Natural killer cell (primary cell): ENCODE measurements at regions not wholly inside any gene's neighbourhood (a gene's known extent, or its start where the extent isn't known, plus 50 kb on each side); places are given as distances from the start of the nearest gene placed in this dataset.

Experiments used
- ATAC-seq, 3 donors: fragments of 150-1000 bp in 2 of 3; fragments of 200-7000 bp in 1 of 3; cut with Tn5 transposase; 1 replicate in 1 of 3; 2 replicates in 2 of 3; pipeline ENCODE4 v1.10.0; 2021; ENCODE audit warnings: mild to moderate bottlenecking in 2 of 3, moderate library complexity in 2 of 3
- DNase-seq, 2 donors: peaks; one replicate each; pipeline versions ENCODE4 v3.0.0 to v3.0.0-alpha.2; 2013 to 2021; ENCODE audit warnings: mixed read lengths in 1 of 2
- H3K27ac ChIP-seq: one replicate; pipeline ENCODE4 v1.5.1; 2013; ENCODE audit warnings: mild to moderate bottlenecking, low read length
- H3K27me3 ChIP-seq: one replicate; pipeline ENCODE4 v1.6.1; 2013; ENCODE audit warnings: low read length; ENCODE audit not compliant: control insufficient read depth, insufficient read depth
- H3K36me3 ChIP-seq: one replicate; pipeline ENCODE4 v1.6.1; 2013; ENCODE audit warnings: low read length; ENCODE audit not compliant: control insufficient read depth, insufficient read depth
- H3K4me1 ChIP-seq: one replicate; pipeline ENCODE4 v1.6.1; 2013; ENCODE audit warnings: low read length; ENCODE audit not compliant: control insufficient read depth, insufficient read depth
- H3K4me3 ChIP-seq: one replicate; pipeline ENCODE4 v1.5.1; 2013; ENCODE audit warnings: low read length
- H3K9me3 ChIP-seq: one replicate; pipeline ENCODE4 v1.6.1; 2013; ENCODE audit warnings: low read length; ENCODE audit not compliant: control insufficient read depth, insufficient read depth
- H3K27ac Mint-ChIP-seq, 2 donors: one replicate each; pipeline ENCODE4 v1.8.0; 2022; ENCODE audit warnings: mild to moderate bottlenecking in 2 of 2, mixed read lengths in 2 of 2, moderate library complexity in 1 of 2
- H3K27me3 Mint-ChIP-seq, 2 donors: one replicate each; pipeline ENCODE4 v1.8.0; 2022; ENCODE audit warnings: low read depth in 2 of 2, mixed read lengths in 2 of 2
- H3K36me3 Mint-ChIP-seq: one replicate; pipeline ENCODE4 v1.8.0; 2022; ENCODE audit warnings: mixed read lengths
- H3K4me1 Mint-ChIP-seq, 2 donors: one replicate each; pipeline ENCODE4 v1.8.0; 2022; ENCODE audit warnings: mixed read lengths in 2 of 2
- H3K4me3 Mint-ChIP-seq: one replicate; pipeline ENCODE4 v1.8.0; 2022; ENCODE audit warnings: mild to moderate bottlenecking, moderate library complexity, mixed read lengths
- H3K9me3 Mint-ChIP-seq, 2 donors: one replicate each; pipeline ENCODE4 v1.8.0; 2022; ENCODE audit warnings: mixed read lengths in 2 of 2
- CTCF ChIP-seq: fragments of 200-600 bp; IDR thresholded peaks from one replicate; pipeline ENCODE4 v1.8.0; 2022; ENCODE audit warnings: antibody characterized with exemption
- WGBS: methylation state at CpG from one replicate; pipeline ENCODE4 v1.1.7; 2013; ENCODE audit warnings: missing lambda C conversion rate; ENCODE audit not compliant: insufficient coverage; 5-methylcytosine and 5-hydroxymethylcytosine counted together
- intact Hi-C: fragments of 100-400 bp; cut with micrococcal nuclease; formaldehyde crosslinking; loops from one replicate; pipeline ENCODE4 v1.14.2; 2022

- ATAC-seq, result no peak
- intact Hi-C loops, result no loop called here
- H3K4me1 Mint-ChIP-seq, result no peaks in the 10 kb centered on the region
These were observed 328.2 kb upstream of the SORL1-AS1 start for GRCh38 chr11:121780971-121781370.

GRCh38 chr11:121777056-121777455 lies 324.3 kb upstream of the SORL1-AS1 start:
- H3K9me3 ChIP-seq, result no peaks in the 10 kb centered on the region
- no peaks in the 10 kb centered on the region for H3K36me3 ChIP-seq
- Mint-ChIP-seq H3K36me3 (no peaks in the 10 kb centered on the region), H3K4me1 (no peaks in the 10 kb centered on the region), H3K4me3 (no peak overlapping the region), H3K9me3 (no peaks in the 10 kb centered on the region), H3K27me3 (no peaks in the 10 kb centered on the region), H3K27ac (no peak overlapping the region)
- intact Hi-C loops, result no loop called here
- H3K4me3 ChIP-seq, result no peak overlapping the region
- ATAC-seq, result no peak
- TF ChIP-seq CTCF, result no peak
- no peak for DNase-seq
- no peaks in the 10 kb centered on the region for H3K4me1 ChIP-seq
- 85% methylated on average over 3 of the region's 3 CpGs for WGBS
- no peaks in the 10 kb centered on the region for H3K27me3 ChIP-seq
- no peak overlapping the region for H3K27ac ChIP-seq

More at GRCh38 chr11:121780971-121781370, 328.2 kb upstream of the SORL1-AS1 start:
- Mint-ChIP-seq H3K36me3 (no peaks in the 10 kb centered on the region), H3K4me3 (no peak overlapping the region), H3K27ac (no peak overlapping the region), H3K9me3 (peaks cover 0 to 3% of the 10 kb centered on the region in 2 donors), H3K27me3 (peaks cover 0 to 2% of the 10 kb centered on the region in 2 donors)
- Histone ChIP-seq H3K27me3 (no peaks in the 10 kb centered on the region), H3K4me3 (no peak overlapping the region), H3K4me1 (no peaks in the 10 kb centered on the region), H3K9me3 (no peaks in the 10 kb centered on the region), H3K27ac (no peak overlapping the region), H3K36me3 (no peaks in the 10 kb centered on the region)
- 81% methylated on average over 2 of the region's 2 CpGs for WGBS
- no peak for TF ChIP-seq CTCF
- DNase-seq, result no peak

- ATAC-seq (no peak), DNase-seq (no peak)
- H3K4me3 Mint-ChIP-seq, result no peak overlapping the region
- no peak overlapping the region for H3K27ac ChIP-seq
- WGBS, result 75% methylated on average over 5 of the region's 5 CpGs
- H3K36me3 ChIP-seq, result no peaks in the 10 kb centered on the region
- no peaks in the 10 kb centered on the region for H3K4me1 ChIP-seq
- H3K27me3 Mint-ChIP-seq, result no peaks in the 10 kb centered on the region
- intact Hi-C loops, result no loop called here
- no peaks in the 10 kb centered on the region for H3K9me3 Mint-ChIP-seq
- H3K4me1 Mint-ChIP-seq, result no peaks in the 10 kb centered on the region
- H3K27ac Mint-ChIP-seq, result no peak overlapping the region
- no peak overlapping the region for H3K4me3 ChIP-seq
- H3K36me3 Mint-ChIP-seq, result no peaks in the 10 kb centered on the region
- no peak for TF ChIP-seq CTCF
- H3K9me3 ChIP-seq, result no peaks in the 10 kb centered on the region
- H3K27me3 ChIP-seq, result no peaks in the 10 kb centered on the region
These were observed 322.5 kb upstream of the SORL1-AS1 start for GRCh38 chr11:121775276-121775675.

GRCh38 chr11:121773076-121773475 lies 320.3 kb upstream of the SORL1-AS1 start:
- no peaks in the 10 kb centered on the region for H3K9me3 Mint-ChIP-seq
- no peaks in the 10 kb centered on the region for H3K27me3 ChIP-seq
- WGBS, result 97% methylated on average over 2 of the region's 2 CpGs
- no peaks in the 10 kb centered on the region for H3K9me3 ChIP-seq
- intact Hi-C loops, result no loop called here
- H3K36me3 ChIP-seq, result no peaks in the 10 kb centered on the region
- no peak for TF ChIP-seq CTCF
- H3K27ac Mint-ChIP-seq, result no peak overlapping the region
- H3K27me3 Mint-ChIP-seq, result peaks cover 0 to 4% of the 10 kb centered on the region in 2 donors
- no peaks in the 10 kb centered on the region for H3K4me1 Mint-ChIP-seq
- no peaks in the 10 kb centered on the region for H3K36me3 Mint-ChIP-seq
- no peak overlapping the region for H3K27ac ChIP-seq
- DNase-seq (no peak), ATAC-seq (no peak)
- H3K4me1 ChIP-seq, result no peaks in the 10 kb centered on the region
- no peak overlapping the region for H3K4me3 Mint-ChIP-seq
- H3K4me3 ChIP-seq, result no peak overlapping the region
